AG04450 (cell line): ENCODE measurements at regions not wholly inside any gene's neighbourhood (a gene's known extent, or its start where the extent isn't known, plus 50 kb on each side); places are given as distances from the start of the nearest gene placed in this dataset.

ENCODE experiments used
- CTCF ChIA-PET: fragments of 300-600, 350-600 bp; formaldehyde crosslinking; extraction: SDS; loops from one replicate; lab custom pipeline; 2022; ENCODE audit warnings: antibody characterized with exemption, inconsistent platforms; lab: Charles Lee
- POLR2A ChIA-PET: fragments of 350-600 bp; formaldehyde crosslinking; extraction: SDS; loops from one replicate; lab custom pipeline; 2021; ENCODE audit warnings: antibody characterized with exemption, inconsistent platforms; lab: Yijun Ruan, JAX
- DNase-seq: peaks from one replicate; pipeline ENCODE4 v3.0.0-alpha.2; 2011; ENCODE audit warnings: low read depth, low spot score
- H3K27ac ChIP-seq: one replicate; pipeline ENCODE4 v1.5.1; 2012; ENCODE audit warnings: low read depth, low read length, control low read depth
- H3K27me3 ChIP-seq: one replicate; pipeline ENCODE4 v1.6.0; 2012; ENCODE audit warnings: low read length; ENCODE audit not compliant: control insufficient read depth, insufficient read depth
- H3K4me3 ChIP-seq: 2 replicates; pipeline ENCODE4 v1.5.1; 2011; ENCODE audit warnings: mild to moderate bottlenecking, low read depth, low read length, control low read depth
- H3K9me3 ChIP-seq: 2 replicates; pipeline ENCODE4 v1.5.1; 2012; ENCODE audit warnings: low read length; ENCODE audit not compliant: control insufficient read depth, insufficient read depth
- TF ChIP-seq, protein P1 (sequence below): IDR thresholded peaks from 2 replicates; pipeline ENCODE4 v1.5.1; 2011; ENCODE audit warnings: low read depth, low read length, control low read depth, inconsistent platforms

DNA sequence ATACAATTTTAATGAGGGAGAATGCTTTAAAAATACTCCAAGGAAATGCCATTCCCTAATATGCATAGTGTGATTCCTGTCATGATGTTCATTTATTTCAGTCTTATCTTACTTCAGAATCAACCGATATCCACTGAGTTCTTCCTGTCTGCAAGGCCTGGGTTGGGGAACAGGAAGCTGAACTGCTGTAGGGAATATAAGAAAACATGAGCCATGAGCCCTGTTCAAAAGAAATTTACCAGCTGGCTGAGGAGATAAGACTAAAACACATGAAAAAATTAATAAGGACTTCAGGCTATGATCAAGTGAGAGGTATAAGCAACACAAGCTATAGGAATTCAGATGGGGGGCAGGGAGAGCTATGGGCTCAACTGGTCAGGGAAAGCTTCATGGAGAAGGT, 184.7 kb downstream of the PLPP4 start:
- POLR2A ChIA-PET = no interaction called here
- no peak for DNase-seq
- Histone ChIP-seq H3K9me3 (peaks cover 20% of the 10 kb centered on the region), H3K27me3 (no peaks in the 10 kb centered on the region), H3K4me3 (no peak overlapping the region), H3K27ac (no peak overlapping the region)
- CTCF ChIA-PET = no interaction called here
- TF ChIP-seq, protein P1, sequence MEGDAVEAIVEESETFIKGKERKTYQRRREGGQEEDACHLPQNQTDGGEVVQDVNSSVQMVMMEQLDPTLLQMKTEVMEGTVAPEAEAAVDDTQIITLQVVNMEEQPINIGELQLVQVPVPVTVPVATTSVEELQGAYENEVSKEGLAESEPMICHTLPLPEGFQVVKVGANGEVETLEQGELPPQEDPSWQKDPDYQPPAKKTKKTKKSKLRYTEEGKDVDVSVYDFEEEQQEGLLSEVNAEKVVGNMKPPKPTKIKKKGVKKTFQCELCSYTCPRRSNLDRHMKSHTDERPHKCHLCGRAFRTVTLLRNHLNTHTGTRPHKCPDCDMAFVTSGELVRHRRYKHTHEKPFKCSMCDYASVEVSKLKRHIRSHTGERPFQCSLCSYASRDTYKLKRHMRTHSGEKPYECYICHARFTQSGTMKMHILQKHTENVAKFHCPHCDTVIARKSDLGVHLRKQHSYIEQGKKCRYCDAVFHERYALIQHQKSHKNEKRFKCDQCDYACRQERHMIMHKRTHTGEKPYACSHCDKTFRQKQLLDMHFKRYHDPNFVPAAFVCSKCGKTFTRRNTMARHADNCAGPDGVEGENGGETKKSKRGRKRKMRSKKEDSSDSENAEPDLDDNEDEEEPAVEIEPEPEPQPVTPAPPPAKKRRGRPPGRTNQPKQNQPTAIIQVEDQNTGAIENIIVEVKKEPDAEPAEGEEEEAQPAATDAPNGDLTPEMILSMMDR = no peak

DNA sequence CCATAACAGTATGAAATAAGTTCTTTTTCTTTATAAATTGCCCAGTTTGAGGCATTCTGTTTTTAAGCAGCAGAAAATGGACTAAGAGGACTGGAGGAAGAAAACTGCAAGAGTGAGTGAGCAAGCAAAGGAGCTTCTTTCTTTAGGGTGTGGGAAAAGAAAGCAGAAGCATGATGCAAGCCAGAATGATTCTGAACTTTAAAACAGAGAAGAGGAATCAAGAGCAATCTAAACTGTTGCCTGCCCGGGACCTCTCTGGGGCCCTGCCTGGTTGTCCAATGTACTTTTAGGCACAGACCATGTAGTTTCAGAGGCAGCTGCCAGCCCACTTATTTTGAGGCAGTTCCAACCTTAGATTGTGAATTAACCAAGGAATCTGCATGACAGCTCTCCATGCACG, 186.3 kb downstream of the PLPP4 start:
- ChIA-PET CTCF (no interaction called here), POLR2A (no interaction called here)

DNA sequence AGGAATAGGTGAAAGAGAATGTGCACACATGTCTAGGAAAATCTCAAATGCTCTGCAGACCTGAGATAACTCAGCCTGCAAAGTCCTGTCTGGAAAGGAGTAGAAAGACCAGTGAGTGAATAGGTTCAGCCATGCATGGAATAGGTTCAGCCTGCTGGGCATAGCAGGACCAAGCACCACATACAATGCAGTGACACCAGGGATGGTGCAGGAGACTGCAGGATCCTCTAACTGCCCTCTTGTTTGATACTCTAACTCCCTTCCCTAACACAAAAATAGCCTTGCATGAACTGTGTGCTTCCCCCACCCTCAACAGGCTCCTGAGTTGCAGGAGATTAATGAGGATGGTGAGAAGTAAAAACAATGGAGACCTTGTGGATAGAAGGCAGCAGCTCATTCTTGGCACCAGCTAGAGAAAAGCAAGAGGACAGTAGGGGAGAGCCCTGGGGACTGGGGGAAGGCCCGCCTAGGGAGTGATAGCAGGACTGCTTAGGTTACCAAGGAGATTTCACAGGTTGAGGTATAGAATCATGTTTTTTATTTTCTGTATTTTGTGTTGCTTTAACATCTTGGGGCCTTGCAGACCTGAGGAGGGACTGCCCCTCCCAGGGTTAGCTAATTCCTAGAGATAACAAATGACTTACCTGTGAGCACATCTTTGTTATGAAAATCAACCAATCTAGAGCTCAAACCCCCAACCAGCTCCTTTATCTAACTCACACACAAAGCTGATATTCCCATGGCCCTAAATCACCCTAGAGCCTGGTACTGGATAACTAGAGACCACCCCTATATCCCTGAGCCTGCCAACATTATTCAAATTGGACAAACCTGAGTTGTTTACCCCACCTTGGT, 187.8 kb downstream of the PLPP4 start:
- no peak overlapping the region for H3K27ac ChIP-seq
- CTCF ChIA-PET = no interaction called here
- no peak for DNase-seq
- no peaks in the 10 kb centered on the region for H3K27me3 ChIP-seq
- H3K9me3 ChIP-seq = peaks cover 30% of the 10 kb centered on the region
- TF ChIP-seq, protein P1 = no peak
- POLR2A ChIA-PET = no interaction called here
- no peak overlapping the region for H3K4me3 ChIP-seq

More for the DNA sequence above, 186.3 kb downstream of the PLPP4 start:
- Histone ChIP-seq H3K27ac (no peak overlapping the region), H3K9me3 (peaks cover 30% of the 10 kb centered on the region), H3K4me3 (no peak overlapping the region), H3K27me3 (no peaks in the 10 kb centered on the region)
- DNase-seq = no peak
- TF ChIP-seq, protein P1 = no peak

DNA sequence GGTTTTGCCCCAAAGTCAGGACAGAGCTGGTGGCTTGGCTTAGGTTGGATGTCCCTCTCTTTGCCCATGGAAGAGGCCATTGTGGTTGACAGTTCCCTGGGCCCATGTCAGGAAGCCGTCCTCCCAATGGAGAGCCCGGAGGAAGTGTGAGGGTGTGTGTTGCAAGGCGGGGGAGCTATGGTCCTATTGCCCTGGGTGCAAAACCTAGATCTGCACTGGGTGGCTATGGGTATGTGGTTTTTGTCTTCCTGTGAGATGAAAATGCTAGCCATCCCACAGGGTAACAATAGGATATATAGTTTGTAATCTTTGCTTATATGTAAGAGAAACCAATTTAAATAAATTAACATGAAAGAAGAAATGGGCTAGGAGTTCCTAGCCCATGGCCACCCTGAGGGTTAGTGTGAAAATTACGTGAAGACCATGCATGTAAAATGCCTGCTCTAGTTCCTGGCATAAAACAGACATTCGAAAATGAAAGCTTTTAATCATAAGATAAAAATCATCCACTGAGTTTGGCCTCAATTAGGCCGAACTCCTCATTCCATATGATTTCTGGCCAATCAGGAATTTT, 189.2 kb downstream of the PLPP4 start:
- Histone ChIP-seq H3K9me3 (peaks cover 27% of the 10 kb centered on the region), H3K27me3 (no peaks in the 10 kb centered on the region), H3K27ac (no peak overlapping the region), H3K4me3 (no peak overlapping the region)
- ChIA-PET POLR2A (no interaction called here), CTCF (interaction anchor here (0.9 kb wide), 1 partner anchor 21 kb away, joined by 3 read pairs; no protein-coding TSS in a partner anchor)
- no peak for DNase-seq
- TF ChIP-seq, protein P1 = no peak
